HEK293T (cell line): ENCODE measurements at regions not wholly inside any gene's neighbourhood (a gene's known extent, or its start where the extent isn't known, plus 50 kb on each side); places are given as distances from the start of the nearest gene placed in this dataset.

Experiments
- ELF4 ChIP-seq: fragments of 450-650 bp; IDR thresholded peaks from 2 replicates; pipeline ENCODE4 v1.6.1; 2017; ENCODE audit warnings: antibody characterized with exemption
- FOXA1 ChIP-seq: fragments of 450-650 bp; IDR thresholded peaks from 2 replicates; pipeline ENCODE4 v1.6.1; 2016; ENCODE audit warnings: mild to moderate bottlenecking
- HDGF ChIP-seq: fragments of 450-650 bp; IDR thresholded peaks from 2 replicates; pipeline ENCODE4 v1.6.1; 2017; ENCODE audit warnings: antibody characterized with exemption, borderline replicate concordance
- L3MBTL2 ChIP-seq: fragments of 450-650 bp; conservative IDR thresholded peaks from 2 replicates; pipeline ENCODE4 v1.6.1; 2016; ENCODE audit warnings: mild to moderate bottlenecking
- SP1 ChIP-seq: fragments of 450-650 bp; IDR thresholded peaks from 2 replicates; pipeline ENCODE4 v1.6.1; 2017
- SUZ12 ChIP-seq: fragments of 450-650 bp; IDR thresholded peaks from 2 replicates; pipeline ENCODE4 v1.6.1; 2016; ENCODE audit warnings: mild to moderate bottlenecking

DNA sequence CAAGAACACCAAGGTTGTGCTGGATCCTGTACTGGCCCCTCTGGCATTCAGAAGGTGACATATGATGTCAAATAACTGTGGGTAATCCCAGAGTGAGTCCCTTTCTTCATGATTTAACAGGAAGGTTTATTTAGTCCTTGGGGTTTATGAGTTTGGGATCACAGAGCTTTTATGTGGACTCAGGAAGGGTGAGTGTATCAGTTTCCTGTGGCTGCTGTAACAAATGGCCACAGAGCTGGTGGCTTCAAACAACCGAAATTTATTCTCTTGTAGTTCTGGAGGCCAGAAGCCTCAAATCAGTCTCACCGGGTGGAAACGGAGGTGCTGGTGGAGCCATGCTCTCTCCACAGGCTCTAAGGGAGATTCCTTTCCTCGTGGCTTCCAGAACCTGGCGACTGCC is 157.7 kb downstream of the MELK start:
- TF ChIP-seq SUZ12 (no peak), SP1 (no peak), L3MBTL2 (no peak), ELF4 (no peak), FOXA1 (no peak), HDGF (no peak)
